ENCODE measurements at regions not wholly inside any gene's neighbourhood (a gene's known extent, or its start where the extent isn't known, plus 50 kb on each side); places are given as distances from the start of the nearest gene placed in this dataset.

DNA sequence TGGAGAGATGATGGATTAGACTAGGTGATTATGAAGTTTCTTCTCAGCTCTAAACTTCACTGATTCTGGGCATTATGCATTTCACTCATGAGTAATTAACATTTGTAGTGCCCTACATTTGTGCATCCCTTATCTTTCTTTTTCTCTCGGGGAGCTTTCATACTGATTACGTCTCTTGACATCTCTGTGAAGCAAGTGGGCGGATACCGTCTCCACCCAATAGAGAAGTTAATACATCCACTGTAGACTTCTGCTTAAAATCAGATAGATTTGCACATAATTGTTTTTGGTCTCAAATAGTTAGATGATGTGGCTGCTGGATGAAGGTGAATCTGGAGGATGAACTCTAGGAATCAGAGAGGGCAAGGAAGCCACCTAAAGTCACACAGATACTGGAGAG lies 653.6 kb upstream of the EEF2KMT start:
- TF ChIP-seq, protein P1, sequence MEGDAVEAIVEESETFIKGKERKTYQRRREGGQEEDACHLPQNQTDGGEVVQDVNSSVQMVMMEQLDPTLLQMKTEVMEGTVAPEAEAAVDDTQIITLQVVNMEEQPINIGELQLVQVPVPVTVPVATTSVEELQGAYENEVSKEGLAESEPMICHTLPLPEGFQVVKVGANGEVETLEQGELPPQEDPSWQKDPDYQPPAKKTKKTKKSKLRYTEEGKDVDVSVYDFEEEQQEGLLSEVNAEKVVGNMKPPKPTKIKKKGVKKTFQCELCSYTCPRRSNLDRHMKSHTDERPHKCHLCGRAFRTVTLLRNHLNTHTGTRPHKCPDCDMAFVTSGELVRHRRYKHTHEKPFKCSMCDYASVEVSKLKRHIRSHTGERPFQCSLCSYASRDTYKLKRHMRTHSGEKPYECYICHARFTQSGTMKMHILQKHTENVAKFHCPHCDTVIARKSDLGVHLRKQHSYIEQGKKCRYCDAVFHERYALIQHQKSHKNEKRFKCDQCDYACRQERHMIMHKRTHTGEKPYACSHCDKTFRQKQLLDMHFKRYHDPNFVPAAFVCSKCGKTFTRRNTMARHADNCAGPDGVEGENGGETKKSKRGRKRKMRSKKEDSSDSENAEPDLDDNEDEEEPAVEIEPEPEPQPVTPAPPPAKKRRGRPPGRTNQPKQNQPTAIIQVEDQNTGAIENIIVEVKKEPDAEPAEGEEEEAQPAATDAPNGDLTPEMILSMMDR (IDR thresholded peaks at IDR 0.05): no peak
- TF ChIP-seq POLR2A (IDR thresholded peaks at IDR 0.05): no peak

Data from breast epithelium (tissue), 3 donors.